ENCODE measurements at regions not wholly inside any gene's neighbourhood (a gene's known extent, or its start where the extent isn't known, plus 50 kb on each side); places are given as distances from the start of the nearest gene placed in this dataset.
"Not testable (repeated sequence)": the region's sequence is repeated elsewhere in the genome, so short reads cannot be mapped to it uniquely, and the experiment has no call there.

- no peak for DNase-seq (ENCODE audit: low spot score)
Measured at GRCh38 chr11:23865341-23865975, 631.4 kb upstream of the LUZP2 start.

- DNase-seq (ENCODE audit: low spot score), result no peak
Measured at GRCh38 chr11:23866641-23867040, 630.2 kb upstream of the LUZP2 start.

GRCh38 chr11:23869671-23870070, 627.2 kb upstream of the LUZP2 start:
- DNase-seq (ENCODE audit: low spot score), result no peak

- peak; percentile 6 for DNase-seq (ENCODE audit: low spot score)
Measured at GRCh38 chr11:23873406-23873805, 623.4 kb upstream of the LUZP2 start.

- DNase-seq (ENCODE audit: low spot score), result no peak
Measured at GRCh38 chr11:23875176-23875850, 621.5 kb upstream of the LUZP2 start.

- DNase-seq (ENCODE audit: low spot score), result not testable (repeated sequence)
Measured at GRCh38 chr11:23883426-23884048, 613.3 kb upstream of the LUZP2 start.

- no peak for DNase-seq (ENCODE audit: low spot score)
Measured at GRCh38 chr11:23884341-23884740, 612.5 kb upstream of the LUZP2 start.

- no peak for DNase-seq (ENCODE audit: low spot score)
Measured at GRCh38 chr11:23885801-23886200, 611.1 kb upstream of the LUZP2 start.

- DNase-seq (ENCODE audit: low spot score), result not testable (repeated sequence)
Measured at GRCh38 chr11:23887122-23887521, 609.7 kb upstream of the LUZP2 start.

- DNase-seq (ENCODE audit: low spot score), result no peak
Measured at GRCh38 chr11:23893126-23893525, 603.7 kb upstream of the LUZP2 start.

GRCh38 chr11:23897453-23898286, 599.2 kb upstream of the LUZP2 start:
- DNase-seq (ENCODE audit: low spot score), result no peak

- DNase-seq (ENCODE audit: low spot score), result no peak
Measured at GRCh38 chr11:23903044-23903704, 593.7 kb upstream of the LUZP2 start.

GRCh38 chr11:23919455-23919854, 577.4 kb upstream of the LUZP2 start:
- DNase-seq (ENCODE audit: low spot score), result no peak

- no peak for DNase-seq (ENCODE audit: low spot score)
Measured at GRCh38 chr11:23923357-23923756, 573.5 kb upstream of the LUZP2 start.

- DNase-seq (ENCODE audit: low spot score), result no peak
Measured at GRCh38 chr11:23924226-23924625, 572.6 kb upstream of the LUZP2 start.

- DNase-seq (ENCODE audit: low spot score), result no peak
Measured at GRCh38 chr11:23931443-23931842, 565.4 kb upstream of the LUZP2 start.

GRCh38 chr11:23932485-23932898, 564.4 kb upstream of the LUZP2 start:
- DNase-seq (ENCODE audit: low spot score), result no peak

GRCh38 chr11:23933721-23934120, 563.1 kb upstream of the LUZP2 start:
- DNase-seq (ENCODE audit: low spot score), result no peak

- DNase-seq (ENCODE audit: low spot score), result not testable (repeated sequence)
Measured at GRCh38 chr11:23934671-23935270, 562.1 kb upstream of the LUZP2 start.

GRCh38 chr11:23942117-23942815, 554.6 kb upstream of the LUZP2 start:
- DNase-seq (ENCODE audit: low spot score), result not testable (repeated sequence)

GRCh38 chr11:23944923-23945322, 551.9 kb upstream of the LUZP2 start:
- no peak for DNase-seq (ENCODE audit: low spot score)

All from Ammon's horn (tissue), 1 donor.